SU-DHL-6 (cell line): ENCODE measurements at regions not wholly inside any gene's neighbourhood (a gene's known extent, or its start where the extent isn't known, plus 50 kb on each side); places are given as distances from the start of the nearest gene placed in this dataset.

Source experiments
- H2AFZ ChIP-seq: fragments of 200-600 bp; sonication (generic); 2 replicates; pipeline ENCODE4 v1.6.1; 2014; ENCODE audit warnings: low read depth, mild to moderate bottlenecking, moderate library complexity, mixed read lengths, antibody characterized with exemption, low read length; ENCODE audit not compliant: severe bottlenecking
- H3F3A ChIP-seq: fragments of 200-600 bp; shearing (Covaris generic); 2 replicates; pipeline ENCODE4 v1.6.0; 2016; ENCODE audit warnings: antibody characterized with exemption, mild to moderate bottlenecking; ENCODE audit not compliant: insufficient read depth
- H3K27ac ChIP-seq: fragments of 200-600 bp; sonication (generic); 2 replicates; pipeline ENCODE4 v1.5.1; 2016; ENCODE audit warnings: low read depth, mild to moderate bottlenecking, low read length, moderate library complexity, mixed read lengths
- H3K27me3 ChIP-seq: fragments of 200-600 bp; sonication (generic), shearing (Covaris generic); 2 replicates; pipeline ENCODE4 v1.6.0; 2014; ENCODE audit warnings: mild to moderate bottlenecking, low read length
- H3K36me3 ChIP-seq: fragments of 200-600 bp; sonication (generic); 2 replicates; pipeline ENCODE4 v1.6.1; 2014; ENCODE audit warnings: mild to moderate bottlenecking, low read length, mixed read lengths
- H3K4me2 ChIP-seq: fragments of 300-600, 200-600 bp; shearing (Covaris generic), sonication (generic); 2 replicates; pipeline ENCODE4 v1.6.0; 2014; ENCODE audit warnings: low read length, low read depth, mild to moderate bottlenecking; ENCODE audit not compliant: poor library complexity, severe bottlenecking
- H3K4me3 ChIP-seq: fragments of 200-600 bp; sonication (generic); 2 replicates; pipeline ENCODE4 v1.5.1; 2014; ENCODE audit warnings: antibody characterized with exemption, low read length, mild to moderate bottlenecking, mixed read lengths; ENCODE audit not compliant: insufficient read depth, poor library complexity, severe bottlenecking
- H3K79me2 ChIP-seq: fragments of 200-600 bp; sonication (generic); 2 replicates; pipeline ENCODE4 v1.6.1; 2014; ENCODE audit warnings: mild to moderate bottlenecking, low read length, moderate library complexity; ENCODE audit not compliant: insufficient read depth
- H3K9ac ChIP-seq: fragments of 200-600 bp; sonication (generic); 2 replicates; pipeline ENCODE4 v1.7.0; 2014; ENCODE audit warnings: mild to moderate bottlenecking, low read length
- H3K9me2 ChIP-seq: fragments of 200-600 bp; sonication (generic); replicated peaks from 2 replicates; pipeline ENCODE4 v1.6.1; 2014; ENCODE audit warnings: low read length; ENCODE audit not compliant: insufficient read depth
- H3K9me3 ChIP-seq: fragments of 200-600 bp; sonication (generic); 2 replicates; pipeline ENCODE4 v1.6.1; 2014; ENCODE audit warnings: low read length, mixed read lengths; ENCODE audit not compliant: insufficient read depth
- H4K20me1 ChIP-seq: fragments of 200-600 bp; sonication (generic); 2 replicates; pipeline ENCODE4 v1.6.1; 2014; ENCODE audit warnings: low read depth, mild to moderate bottlenecking, antibody characterized with exemption, low read length, moderate library complexity, mixed read lengths
- EZH2phosphoT487 ChIP-seq: fragments of 200-600 bp; sonication (generic), shearing (Covaris generic); conservative IDR thresholded peaks from 2 replicates; pipeline ENCODE4 v1.6.1; 2018; ENCODE audit warnings: mild to moderate bottlenecking, antibody characterized with exemption, low read length, moderate library complexity, mixed read lengths
- TF ChIP-seq, protein P1 (sequence below): fragments of 200-600 bp; sonication (generic); IDR thresholded peaks from one replicate; pipeline ENCODE4 v1.5.1; 2017; ENCODE audit warnings: antibody characterized with exemption, mild to moderate bottlenecking, low read length, moderate library complexity; ENCODE audit not compliant: insufficient read depth, poor library complexity, severe bottlenecking

DNA sequence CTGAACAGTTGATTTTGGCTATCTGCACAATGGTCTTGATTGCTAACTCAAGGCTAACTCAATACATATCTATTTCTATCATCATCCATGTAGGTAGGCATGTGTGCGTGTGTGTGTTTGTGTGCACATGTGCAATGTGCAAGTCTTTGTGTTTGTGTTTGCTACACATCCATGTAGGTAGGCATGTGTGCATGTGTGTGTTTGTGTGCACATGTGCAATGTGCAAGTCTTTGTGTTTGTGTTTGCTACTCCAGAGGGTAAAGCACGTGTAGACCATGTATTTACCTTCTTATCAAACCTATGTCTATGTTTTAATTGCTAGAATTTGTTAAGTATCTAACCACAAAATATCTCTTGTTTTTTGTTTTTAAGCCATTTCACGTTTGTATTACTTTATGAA is 962.6 kb downstream of the LRFN5 start:
- H3K79me2 ChIP-seq = no peaks in the 10 kb centered on the region
- no peak overlapping the region for H3K9ac ChIP-seq
- no peak overlapping the region for H3K27ac ChIP-seq
- H3K36me3 ChIP-seq = no peaks in the 10 kb centered on the region; the same call in 1 of the 2 replicates
- H3K4me2 ChIP-seq = no peak overlapping the region
- H3F3A ChIP-seq = no peaks in the 10 kb centered on the region
- H3K9me3 ChIP-seq = peaks cover 22% of the 10 kb centered on the region; the same call in 1 of the 2 replicates
- H2AFZ ChIP-seq = peak overlapping the region; percentile 13
- TF ChIP-seq, protein P1, sequence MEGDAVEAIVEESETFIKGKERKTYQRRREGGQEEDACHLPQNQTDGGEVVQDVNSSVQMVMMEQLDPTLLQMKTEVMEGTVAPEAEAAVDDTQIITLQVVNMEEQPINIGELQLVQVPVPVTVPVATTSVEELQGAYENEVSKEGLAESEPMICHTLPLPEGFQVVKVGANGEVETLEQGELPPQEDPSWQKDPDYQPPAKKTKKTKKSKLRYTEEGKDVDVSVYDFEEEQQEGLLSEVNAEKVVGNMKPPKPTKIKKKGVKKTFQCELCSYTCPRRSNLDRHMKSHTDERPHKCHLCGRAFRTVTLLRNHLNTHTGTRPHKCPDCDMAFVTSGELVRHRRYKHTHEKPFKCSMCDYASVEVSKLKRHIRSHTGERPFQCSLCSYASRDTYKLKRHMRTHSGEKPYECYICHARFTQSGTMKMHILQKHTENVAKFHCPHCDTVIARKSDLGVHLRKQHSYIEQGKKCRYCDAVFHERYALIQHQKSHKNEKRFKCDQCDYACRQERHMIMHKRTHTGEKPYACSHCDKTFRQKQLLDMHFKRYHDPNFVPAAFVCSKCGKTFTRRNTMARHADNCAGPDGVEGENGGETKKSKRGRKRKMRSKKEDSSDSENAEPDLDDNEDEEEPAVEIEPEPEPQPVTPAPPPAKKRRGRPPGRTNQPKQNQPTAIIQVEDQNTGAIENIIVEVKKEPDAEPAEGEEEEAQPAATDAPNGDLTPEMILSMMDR = no peak
- no peak for TF ChIP-seq EZH2phosphoT487
- H3K27me3 ChIP-seq = no peaks in the 10 kb centered on the region
- no peak overlapping the region for H3K4me3 ChIP-seq
- no peaks in the 10 kb centered on the region for H3K9me2 ChIP-seq
- no peaks in the 10 kb centered on the region for H4K20me1 ChIP-seq

DNA sequence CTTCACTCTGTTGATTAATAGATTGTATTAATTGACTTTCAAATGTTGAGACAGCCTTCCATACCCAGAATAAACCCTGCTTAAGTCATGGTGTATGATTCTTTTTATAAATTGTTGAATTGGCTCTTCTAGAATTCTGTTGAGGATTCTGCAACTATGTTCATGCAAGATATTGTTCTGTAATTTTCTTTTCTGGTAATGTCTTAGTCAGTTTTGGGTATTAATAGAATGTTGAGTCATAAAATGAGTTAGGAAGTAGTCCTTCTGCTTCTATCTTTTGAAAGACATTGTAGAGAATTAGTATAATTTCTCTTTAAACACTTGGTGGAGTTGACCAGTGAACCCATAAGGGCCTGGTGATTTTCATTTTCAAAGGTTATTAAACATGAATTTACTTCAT is 958.9 kb downstream of the LRFN5 start:
- Histone ChIP-seq H3K27ac (no peak overlapping the region), H3K9me3 (peaks cover 6% of the 10 kb centered on the region; the same call in 1 of the 2 replicates), H3K79me2 (no peaks in the 10 kb centered on the region), H3F3A (no peaks in the 10 kb centered on the region), H3K4me3 (no peak overlapping the region), H3K27me3 (no peaks in the 10 kb centered on the region), H2AFZ (no peak overlapping the region), H3K36me3 (no peaks in the 10 kb centered on the region), H4K20me1 (no peaks in the 10 kb centered on the region), H3K4me2 (no peak overlapping the region), H3K9ac (no peak overlapping the region), H3K9me2 (no peaks in the 10 kb centered on the region; the same call in 1 of the 2 replicates)
- no peak for TF ChIP-seq EZH2phosphoT487
- TF ChIP-seq, protein P1 = no peak

DNA sequence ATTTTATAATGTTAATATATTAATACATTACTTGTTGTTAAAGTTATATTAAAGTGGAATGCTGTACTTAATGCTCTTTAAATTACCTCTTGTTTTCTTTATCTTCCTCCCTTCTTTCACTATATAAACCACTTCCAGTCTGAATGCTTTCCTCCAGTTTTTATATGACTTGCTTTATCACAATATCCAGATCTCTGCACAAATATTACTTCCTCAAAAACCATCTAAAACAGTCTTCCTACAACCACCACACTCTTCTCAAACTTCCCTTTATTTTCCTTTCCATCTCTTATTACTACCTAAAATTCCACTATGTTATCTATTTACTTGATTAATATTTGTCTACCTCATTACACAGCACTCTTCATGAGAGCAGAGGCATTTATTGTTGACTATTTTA is 956.6 kb downstream of the LRFN5 start:
- Histone ChIP-seq H3K9me3 (no peaks in the 10 kb centered on the region), H2AFZ (no peak overlapping the region), H3K27me3 (no peaks in the 10 kb centered on the region), H3K9ac (no peak overlapping the region), H3K9me2 (no peaks in the 10 kb centered on the region; the same call in 1 of the 2 replicates), H3K79me2 (no peaks in the 10 kb centered on the region), H3K27ac (no peak overlapping the region), H3K36me3 (no peaks in the 10 kb centered on the region), H3K4me3 (no peak overlapping the region), H3K4me2 (no peak overlapping the region), H4K20me1 (no peaks in the 10 kb centered on the region), H3F3A (no peaks in the 10 kb centered on the region)
- TF ChIP-seq, protein P1 = no peak
- TF ChIP-seq EZH2phosphoT487 = no peak
